GM19043 (cell line): ENCODE measurements at regions not wholly inside any gene's neighbourhood (a gene's known extent, or its start where the extent isn't known, plus 50 kb on each side); places are given as distances from the start of the nearest gene placed in this dataset.
"Not testable (repeated sequence)": the region's sequence is repeated elsewhere in the genome, so short reads cannot be mapped to it uniquely, and the experiment has no call there.

ENCODE experiments used
- ATAC-seq: cut with Tn5 transposase; IDR thresholded peaks from one replicate; pipeline ENCODE4 v1.9.1; 2021; ENCODE audit warnings: low read depth; ENCODE audit not compliant: unreplicated experiment

DNA sequence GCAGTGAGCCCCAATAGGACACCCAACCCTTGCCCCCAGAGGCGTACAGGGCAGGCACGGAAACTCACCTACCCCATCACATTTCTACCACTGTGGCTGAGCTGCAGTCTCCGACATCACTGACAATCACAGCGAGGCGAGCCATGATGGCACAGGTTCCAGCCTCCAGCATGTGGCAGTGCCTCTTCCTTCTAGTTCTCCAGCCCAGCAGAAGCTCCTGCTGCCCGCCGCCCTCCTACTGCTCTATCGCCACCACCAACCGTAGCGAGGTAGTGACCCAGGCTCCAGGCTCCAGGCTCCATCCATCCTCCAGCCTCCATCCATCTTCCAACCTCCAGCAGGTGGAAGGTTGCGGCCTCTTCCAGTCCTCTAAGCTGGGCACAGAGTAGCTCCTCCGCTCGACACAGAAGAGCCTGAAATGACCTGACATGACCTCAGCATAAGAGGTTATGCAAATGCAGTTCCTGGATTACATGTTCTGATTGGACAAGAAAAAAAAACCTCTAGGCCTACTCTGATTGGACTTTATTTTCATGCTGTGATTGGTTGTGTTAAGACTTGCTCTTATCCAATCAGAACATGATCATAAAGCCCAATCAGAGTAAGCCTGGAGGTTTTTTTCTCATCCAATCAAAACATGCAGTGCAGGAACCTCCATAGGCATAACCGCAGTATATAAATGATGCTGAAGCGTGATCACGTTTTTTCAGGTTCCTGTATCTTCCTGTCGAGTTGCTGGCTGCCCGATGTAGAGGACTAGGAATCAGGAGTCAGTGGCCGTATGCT is 438.9 kb upstream of the ZNF337 start:
- ATAC-seq = no peak

- no peak for ATAC-seq
These were observed 438.0 kb upstream of the ZNF337 start for GRCh38 chr20:26134606-26135005.

DNA sequence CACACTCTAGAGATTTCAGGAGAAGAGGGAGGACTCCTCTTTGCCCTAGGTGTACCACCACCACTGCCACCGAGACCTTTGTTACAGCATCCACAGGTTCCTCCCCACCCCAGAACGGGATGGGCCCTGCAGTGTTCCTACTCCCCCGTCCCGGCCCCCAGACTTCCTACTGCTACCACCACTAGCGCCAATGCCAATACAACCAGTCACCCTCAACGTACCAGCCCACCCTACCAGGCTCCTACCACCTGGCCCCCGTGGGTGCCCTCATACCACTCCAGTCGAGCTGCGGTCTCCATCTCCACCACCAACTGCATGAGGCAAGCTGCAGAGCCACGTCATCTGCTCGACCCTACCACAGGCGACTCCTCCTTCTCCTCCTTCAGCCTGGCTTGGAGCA is 437.1 kb upstream of the ZNF337 start:
- not testable (repeated sequence) for ATAC-seq

DNA sequence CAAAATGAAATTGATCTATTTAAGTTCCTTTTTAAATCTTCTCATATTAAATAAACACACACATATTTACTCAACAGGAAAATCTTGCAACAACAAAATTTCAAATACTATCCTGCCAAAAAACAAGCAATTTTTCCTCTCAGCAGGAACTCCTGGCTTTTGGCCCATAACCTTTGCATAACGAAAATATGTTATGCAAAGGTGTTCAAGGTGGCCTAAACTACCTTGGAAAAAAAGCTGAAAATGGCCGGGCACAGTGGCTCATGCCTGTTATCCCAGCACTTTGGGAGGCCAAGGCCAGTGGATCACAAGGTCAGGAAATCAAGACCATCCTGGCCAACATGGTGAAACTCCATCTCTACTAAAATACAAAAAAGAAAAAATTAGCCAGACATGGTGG is 424.3 kb upstream of the ZNF337 start:
- not testable (repeated sequence) for ATAC-seq

DNA sequence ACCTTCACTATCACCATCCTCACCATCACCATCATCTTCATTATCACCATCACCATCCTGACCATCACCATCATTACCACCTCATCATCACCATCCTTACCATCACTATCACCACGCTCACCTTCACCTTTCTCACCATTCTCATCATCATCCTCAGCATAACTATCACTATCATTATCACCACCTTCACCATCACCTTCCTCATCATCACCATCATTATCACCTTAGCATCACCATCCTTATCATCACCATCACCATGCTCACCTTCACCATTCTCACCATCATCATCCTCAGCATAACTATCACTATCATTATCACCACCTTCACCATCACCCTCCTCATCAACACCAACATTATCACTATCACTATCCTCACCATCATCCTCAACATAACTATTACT is 397.8 kb upstream of the ZNF337 start:
- ATAC-seq = not testable (repeated sequence)

GRCh38 chr20:26091921-26092320 is 395.3 kb upstream of the ZNF337 start:
- not testable (repeated sequence) for ATAC-seq

DNA sequence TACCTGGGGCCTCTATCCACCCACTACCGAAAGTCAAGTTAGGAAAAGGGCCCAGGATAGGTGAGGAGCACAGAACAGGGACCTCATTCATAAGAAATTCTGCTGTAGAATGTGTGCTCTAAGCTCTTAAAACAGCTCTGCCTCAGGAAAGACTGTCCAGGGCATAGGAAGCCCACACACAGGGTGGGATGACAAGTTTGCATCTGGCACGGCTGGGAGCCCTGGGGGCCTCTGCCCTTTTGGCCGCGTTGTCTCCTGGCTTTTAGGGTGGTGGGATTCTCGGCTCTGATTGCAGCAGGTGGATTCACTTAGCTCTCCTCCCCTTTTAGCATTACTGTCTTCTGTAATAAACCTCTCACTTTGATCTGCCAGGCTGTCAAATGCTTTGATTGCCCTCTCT is 389.5 kb upstream of the ZNF337 start:
- ATAC-seq = not testable (repeated sequence)

DNA sequence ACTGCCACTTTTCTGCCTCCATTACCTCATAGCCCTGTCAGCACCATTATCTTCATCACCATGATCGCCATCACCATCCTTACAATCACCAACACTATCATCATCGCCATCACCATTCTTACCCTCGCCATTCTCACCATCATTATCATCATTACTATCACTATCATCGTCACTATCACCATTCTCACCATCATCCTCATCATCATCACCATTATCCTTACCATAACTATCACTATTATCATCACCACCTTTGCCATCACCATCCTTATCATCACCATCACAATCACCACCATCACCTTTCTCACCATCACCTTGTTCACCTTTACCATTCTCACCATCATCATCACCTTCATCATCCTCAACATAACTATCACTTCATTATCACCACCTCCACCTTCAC is 377.3 kb upstream of the ZNF337 start:
- ATAC-seq = not testable (repeated sequence)

GRCh38 chr20:26059324-26059723 is 362.7 kb upstream of the ZNF337 start:
- not testable (repeated sequence) for ATAC-seq

DNA sequence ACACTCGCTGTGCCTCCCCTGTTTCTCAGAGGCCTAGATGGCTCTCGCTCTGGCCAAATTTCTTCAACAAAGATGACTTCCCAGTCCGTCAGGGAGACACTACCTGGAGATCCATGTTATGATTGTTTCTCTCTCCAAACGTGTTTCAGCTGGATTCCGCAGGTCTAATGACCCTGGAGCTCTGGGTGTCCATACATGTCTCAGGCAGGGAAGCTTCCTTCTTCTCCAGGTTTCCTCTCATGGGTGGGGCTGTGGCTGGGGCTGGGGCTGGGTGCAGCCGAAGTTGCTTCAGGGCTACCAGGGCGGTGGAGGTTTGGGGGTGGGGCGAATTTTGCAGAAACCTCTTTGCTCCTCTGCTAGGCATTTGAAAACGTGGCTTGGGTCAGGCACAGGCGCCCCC is 361.8 kb upstream of the ZNF337 start:
- not testable (repeated sequence) for ATAC-seq

- not testable (repeated sequence) for ATAC-seq
These were observed 360.6 kb upstream of the ZNF337 start for GRCh38 chr20:26057135-26057752.

- ATAC-seq = not testable (repeated sequence)
These were observed 329.1 kb upstream of the ZNF337 start for GRCh38 chr20:26025792-26026191.

DNA sequence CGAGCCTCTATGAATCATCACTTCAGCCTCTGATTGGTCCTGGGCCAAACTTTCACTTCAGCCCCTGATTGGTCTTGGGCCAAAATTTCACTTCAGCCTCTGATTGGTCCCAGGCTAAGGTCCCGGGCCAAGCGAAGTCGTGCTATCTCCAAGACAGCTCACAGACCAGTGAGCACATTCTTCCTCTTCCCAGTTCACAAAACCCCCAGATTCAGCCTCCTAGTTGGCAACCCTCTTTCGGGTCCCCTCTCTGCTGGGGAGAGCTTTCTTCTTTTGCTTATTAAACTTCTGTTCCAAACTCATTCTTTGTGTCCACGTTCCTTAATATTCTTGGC is 314.3 kb upstream of the ZNF337 start:
- peak; percentile 59 for ATAC-seq

DNA sequence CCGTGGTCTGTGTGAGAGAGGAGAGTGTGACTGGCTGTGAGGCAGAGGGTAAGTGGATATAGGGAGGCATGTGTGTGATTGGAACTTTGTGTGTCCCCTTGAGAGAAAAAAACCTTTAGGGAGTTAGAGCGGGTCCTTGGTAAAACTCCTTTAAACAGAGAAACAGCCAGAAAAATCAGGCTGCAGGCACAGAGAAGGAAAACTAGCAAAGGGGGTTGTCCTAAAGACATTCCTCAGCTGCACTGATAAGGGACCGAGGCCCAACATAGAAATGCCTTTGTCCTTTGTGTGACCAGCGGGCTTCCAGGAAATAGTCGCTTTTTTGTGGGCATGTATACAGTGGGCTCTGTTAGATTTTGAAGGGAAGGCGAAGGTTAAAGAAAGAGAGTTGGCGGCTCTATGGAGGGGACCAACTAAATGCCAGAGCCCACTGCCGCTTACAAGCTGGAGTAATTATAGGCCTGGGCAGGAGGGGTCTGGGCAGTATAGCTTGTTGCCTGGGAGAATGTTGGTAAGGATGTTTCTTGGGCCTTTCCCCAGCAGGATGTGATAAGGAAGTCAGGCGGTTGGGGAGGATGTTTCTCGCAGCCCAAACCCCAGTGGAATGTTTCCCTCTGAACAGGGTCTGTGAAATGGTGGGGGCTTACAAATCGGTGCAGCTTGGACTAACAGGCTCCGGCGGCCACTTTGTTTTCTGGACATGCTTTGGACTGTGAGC is 313.7 kb upstream of the ZNF337 start:
- ATAC-seq = not testable (repeated sequence)

DNA sequence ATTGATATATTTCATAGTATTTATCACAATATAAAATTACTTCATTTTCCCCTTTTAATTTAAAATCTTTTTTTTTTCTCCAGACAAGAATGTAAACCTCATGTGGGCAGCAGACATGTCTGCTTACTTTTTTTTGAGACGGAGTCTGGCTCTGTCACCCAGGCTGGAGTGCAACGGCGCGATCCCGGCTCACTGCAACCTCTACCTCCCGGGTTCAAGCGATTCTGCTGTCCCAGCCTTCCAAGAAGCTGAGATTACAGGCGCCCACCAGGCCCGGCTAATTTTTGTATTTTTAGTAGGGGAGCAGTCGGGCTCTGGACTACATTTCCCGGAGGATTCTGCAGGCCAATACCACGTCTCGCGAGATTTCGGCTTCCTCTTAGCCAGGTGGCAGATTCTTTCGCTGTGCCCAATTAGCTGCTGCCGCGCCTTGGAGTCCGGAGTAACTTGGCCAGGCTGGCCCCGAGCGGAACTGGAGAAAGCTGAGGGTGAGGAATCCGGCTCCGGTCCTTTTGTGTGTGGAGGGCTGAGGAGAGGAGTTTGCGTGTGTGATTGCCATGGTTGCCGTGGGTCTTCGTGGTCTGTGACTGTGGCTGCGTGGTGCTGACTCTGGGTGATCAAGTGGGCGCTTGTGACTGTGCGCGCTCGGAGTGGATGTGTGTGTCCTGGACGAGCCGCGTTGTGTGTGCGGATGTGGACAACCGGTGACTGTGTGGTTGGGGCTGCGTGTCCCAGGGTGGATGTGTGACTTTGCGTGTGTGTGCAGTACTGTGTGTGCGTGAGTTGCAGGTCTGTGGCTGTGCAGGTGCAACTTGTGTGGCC is 313.0 kb upstream of the ZNF337 start:
- peak; percentile 59 for ATAC-seq

DNA sequence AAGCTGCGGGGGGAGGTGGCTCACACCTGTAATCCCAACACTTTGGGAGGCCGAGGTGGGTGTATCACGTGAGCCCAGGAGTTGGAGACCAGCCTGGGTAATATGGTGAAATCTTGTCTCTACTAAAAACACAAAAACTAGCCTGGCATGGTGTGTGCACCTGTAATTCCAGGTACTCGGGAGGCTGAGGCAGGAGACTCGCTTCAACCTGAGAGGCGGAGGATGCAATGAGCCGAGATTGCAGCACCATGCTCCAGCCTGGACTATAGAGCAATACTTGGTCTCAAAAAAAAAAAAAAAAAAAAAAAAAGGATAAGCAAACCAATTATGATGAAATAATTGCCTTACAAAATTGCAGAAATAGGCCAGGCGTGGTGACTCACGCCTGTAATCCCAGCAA is 311.4 kb upstream of the ZNF337 start:
- not testable (repeated sequence) for ATAC-seq

DNA sequence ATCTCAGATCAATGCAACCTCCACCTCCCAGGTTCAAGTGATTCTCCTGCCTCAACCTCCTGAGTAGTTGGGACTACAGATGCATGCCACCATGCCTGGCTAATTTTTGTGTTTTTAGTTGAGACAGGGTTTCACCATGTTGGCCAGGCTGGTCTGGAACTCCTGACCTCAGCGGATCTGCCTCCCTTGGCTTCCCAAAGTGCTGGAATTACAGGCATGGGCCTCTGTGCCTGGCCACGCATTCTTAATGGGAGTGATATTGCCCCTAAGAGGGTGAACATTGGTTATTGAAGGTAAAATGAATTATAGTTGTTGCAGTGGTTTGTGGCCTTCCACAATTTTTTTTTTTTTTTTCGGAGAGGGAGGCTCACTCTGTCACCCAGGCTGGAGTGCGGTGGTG is 309.5 kb upstream of the ZNF337 start:
- not testable (repeated sequence) for ATAC-seq

DNA sequence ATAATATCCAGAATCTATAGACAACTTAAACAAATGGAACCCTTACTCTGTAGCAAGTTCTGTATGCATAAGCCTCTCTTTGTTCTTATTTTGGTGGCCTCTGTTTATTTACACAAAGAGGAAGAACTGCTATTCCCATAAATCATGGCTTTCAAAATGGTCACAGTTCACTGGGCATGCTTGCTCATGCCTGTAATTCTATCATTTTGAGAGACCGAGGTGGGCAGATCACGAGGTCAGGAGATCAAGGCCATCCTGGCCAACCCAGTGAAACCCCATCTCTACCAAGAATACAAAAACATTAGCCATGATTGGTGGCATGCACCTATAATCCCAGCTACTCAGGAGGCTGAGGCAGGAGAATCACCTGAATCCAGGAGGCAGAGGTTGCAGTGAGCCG is 307.3 kb upstream of the ZNF337 start:
- not testable (repeated sequence) for ATAC-seq

DNA sequence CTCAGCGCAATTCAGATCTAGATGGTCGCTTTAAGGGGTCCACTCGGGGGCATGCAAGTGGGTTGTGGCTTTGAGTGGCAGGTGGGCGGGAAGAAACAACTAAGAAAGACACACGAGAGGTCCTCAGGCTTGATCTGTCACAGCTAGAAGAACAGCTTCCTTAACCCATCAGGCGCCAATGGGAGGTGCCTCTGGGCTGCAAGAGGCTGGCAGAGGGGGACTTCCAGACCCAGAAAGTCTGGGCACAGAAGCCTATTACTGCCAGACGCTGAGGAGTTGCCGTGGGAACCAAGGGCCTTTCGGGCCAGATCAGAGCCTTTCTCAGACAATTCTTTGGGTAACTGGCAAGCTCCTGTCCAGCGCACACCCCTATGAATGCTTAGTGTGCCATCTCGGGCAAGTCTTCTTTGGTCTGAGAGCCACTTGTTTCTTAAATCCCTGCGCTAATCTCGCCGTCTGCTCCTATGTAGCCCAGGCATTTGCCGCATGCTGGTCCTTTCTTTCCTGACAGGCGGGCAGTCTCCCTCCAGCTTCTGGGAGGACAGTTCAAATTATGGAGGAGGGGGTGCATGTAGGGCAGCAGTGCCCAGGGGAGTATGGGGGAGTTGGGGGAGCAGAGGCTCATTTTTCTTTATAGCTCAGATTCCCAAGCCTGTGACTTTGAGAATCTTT is 300.9 kb upstream of the ZNF337 start:
- not testable (repeated sequence) for ATAC-seq

DNA sequence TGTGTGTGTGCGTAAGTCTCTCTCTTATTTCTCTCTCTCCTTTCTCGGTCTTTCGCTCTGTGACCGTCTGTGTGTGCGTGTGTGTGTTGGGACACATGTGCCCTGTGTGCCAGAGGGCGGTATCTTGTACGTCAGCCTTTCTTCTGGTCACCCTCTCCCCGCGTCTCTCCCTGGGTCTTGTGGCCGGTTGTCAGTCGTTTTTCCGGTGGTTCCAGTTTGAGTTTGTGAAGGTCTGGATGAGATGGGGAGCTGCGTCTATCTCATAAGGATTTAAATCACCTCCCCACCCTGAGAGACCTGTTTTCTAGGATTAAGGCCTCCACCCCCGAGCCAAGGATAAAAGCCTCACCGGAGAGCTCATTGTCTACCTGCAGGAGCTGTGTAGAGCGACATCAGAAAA is 295.5 kb upstream of the ZNF337 start:
- ATAC-seq = no peak
